Left lobe of liver (tissue), 2 donors: ENCODE measurements at regions not wholly inside any gene's neighbourhood (a gene's known extent, or its start where the extent isn't known, plus 50 kb on each side); places are given as distances from the start of the nearest gene placed in this dataset.

ENCODE experiments used
- ATAC-seq: fragments of 200-7000 bp; cut with Tn5 transposase; one replicate; pipeline ENCODE4 v1.9.1; 2020; ENCODE audit warnings: mild to moderate bottlenecking, moderate library complexity
- DNase-seq: peaks from one replicate; pipeline ENCODE4 v3.0.0-alpha.2; 2020; ENCODE audit warnings: low spot score
- donor health status: DM: no; HTN: no; CAD: no; lungs with moderate emphysema.
- donor health status: DM: no; HTN: yes; CAD: no.

DNA sequence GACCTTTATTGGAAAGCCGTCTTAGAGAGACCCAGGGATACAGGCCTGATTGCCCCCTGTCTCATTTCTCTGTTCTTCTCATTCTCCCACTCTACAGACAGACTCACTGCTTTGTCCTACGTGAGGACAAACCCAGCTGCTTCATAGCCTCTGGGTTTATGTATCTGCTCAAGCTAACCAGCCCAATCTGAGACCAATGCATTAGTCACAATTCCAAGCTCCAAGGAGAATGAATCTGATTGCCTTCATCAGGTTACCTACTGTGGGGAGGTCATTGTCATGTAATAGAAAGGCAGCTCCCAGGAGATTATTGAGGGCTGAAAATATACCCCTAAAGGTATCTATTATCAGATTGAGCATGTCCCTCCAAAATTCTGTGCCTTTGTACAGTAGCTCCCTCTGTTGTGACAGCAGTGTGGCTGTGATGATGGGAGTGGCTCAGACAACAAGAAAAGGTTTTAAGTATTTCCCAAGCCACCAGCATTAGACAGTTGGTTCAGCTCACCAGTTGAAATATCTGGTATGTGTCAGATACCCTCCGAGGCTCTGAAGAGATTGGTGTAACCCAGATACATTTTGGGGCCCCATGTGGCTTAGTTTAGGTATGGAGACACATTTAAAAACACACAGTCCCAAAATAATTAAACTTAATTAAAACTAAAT is 123.1 kb upstream of the EEPD1 start:
- no peak for DNase-seq

DNA sequence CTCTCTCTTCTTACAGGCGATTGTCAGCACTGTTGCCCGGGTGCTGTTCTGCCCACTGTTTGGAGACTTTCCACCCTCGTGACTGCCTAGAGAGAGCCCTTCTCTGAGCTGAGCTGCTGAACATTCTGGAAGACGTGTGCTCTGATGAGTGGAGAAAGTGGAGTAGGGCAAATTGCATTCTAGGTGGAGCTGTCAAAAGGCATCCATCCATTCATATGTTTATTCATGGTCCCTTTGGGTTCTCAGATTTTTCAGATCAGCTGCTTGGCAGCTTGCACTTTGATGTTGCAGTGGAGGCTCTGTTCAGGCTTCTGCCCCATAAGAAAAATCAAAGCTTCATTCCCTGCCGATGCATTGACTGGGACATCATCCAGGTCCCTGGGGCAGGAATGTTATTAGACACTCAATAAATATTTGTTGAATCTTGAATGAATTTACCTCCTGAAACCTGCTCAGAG is 120.7 kb upstream of the EEPD1 start:
- no peak for ATAC-seq

More for the DNA sequence above, 123.1 kb upstream of the EEPD1 start:
- ATAC-seq, result no peak

DNA sequence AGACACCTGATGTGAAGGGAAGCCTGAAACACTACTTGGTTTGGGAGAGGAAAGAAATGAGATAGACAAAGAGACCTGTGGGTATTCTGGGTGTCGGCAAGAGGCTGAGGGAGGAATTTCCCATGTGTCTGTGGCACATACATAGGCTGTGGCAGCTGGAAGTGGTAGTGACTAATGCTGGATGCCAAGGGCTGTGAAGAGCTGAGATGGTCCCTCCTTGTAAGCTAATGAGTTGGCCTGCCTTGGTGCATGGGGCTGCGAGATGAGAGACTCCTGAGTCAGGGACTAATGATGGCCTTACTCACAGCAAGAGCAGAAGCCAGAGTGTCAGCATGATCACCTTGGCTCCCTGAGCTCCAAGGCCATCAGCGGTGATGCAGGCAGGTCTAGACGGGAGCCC is 119.0 kb upstream of the EEPD1 start:
- DNase-seq, result no peak

More for the DNA sequence above, 120.7 kb upstream of the EEPD1 start:
- no peak for DNase-seq

DNA sequence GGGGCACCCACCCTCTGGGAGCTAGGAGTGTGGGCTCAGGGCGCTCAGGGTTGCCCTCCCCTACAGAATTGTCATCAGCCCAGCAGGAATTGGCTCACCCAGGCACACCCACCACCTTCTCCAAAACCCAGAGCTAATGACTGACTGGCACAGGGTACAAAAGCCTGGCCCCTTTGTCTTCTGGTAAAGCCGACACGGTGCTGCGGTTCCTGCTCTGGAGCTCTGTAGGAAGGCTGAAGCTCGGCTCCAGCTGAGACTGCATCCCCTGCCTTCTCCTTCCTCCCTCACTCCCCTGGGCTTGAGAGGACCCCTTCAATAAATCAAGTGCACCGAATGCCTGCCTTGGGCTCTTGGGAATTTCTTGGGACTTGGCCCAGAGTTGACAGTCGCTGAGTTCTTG is 117.9 kb upstream of the EEPD1 start:
- ATAC-seq, result no peak
- no peak for DNase-seq

More for the DNA sequence above, 119.0 kb upstream of the EEPD1 start:
- no peak for ATAC-seq

DNA sequence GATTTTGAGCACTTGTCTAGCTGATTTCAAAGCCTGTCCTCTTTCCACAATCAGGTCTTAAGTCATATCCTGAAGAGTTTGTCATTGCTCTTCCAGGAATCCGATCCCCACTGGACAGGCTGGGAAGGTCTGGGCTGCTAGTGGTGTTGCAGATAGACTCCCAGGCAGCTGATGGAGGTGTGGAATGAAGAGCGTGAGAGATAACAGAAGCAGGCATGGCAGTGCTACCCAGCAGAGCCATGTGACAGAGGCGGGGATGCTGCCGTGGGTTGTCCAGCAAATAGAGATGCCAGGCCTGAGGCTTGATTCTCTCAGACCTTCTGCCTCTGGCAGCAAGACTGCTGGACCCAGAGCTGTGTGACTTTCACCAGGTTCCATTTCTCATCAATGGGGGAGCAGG is 116.5 kb upstream of the EEPD1 start:
- DNase-seq (no peak), ATAC-seq (peak; percentile 22)

DNA sequence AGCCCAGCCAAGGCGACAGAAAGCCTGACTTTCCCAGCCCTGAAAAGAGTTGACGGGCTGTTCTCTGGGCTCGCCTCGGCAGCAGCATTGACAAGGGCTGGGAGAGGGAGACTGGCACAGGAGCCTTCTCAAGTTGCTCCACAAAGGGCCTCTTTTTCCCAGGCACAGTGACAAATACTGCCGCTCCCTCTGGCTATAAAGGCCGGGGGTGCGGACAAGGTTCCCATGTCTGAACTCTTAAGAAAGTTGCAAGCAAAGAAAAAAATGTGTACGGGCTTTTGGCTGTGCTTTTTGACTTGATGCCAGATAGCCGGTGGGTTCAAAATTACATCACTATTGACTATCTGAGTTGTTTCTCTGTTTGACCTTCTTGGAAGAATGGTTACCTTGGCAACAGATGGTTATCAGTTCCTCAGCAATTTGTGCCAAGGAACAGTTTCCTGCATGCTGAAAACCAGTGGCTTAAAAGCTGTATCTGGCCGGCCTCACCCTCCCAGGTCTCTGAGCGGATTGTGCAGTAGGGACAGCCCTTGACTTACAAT is 115.9 kb upstream of the EEPD1 start:
- peak; percentile 78 for ATAC-seq
- DNase-seq, result no peak

DNA sequence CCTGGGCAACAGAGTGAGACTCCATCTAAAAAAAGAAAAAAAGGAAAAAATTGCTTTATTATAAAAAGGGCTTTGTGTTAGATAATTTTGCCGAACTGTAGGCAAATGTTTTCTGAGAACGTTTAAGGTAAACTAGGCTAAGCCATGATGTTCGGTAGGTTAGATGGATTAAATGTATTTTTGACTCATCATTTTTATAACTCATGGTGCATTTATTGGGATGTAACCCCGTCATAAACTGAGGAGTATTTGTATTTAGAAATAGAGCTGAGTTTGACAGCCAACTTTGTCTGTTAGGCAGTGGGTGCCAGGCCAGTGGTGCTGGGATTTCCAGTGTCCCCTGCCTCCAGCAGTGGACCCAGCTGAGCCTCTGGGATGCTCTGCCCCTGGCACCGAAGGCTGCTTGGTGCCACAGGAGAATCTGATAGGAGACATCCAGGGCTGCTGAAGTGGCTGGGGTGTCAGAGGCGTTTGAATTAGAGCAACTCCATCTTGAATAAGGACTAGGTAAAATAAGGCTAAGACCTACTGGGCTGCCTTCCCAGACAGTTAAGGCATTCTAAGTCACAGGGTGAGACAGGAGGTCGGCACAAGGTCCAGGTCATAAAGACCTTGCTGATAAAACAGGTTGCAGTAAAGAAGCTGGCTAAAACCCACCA is 114.9 kb upstream of the EEPD1 start:
- ATAC-seq, result no peak
- no peak for DNase-seq

DNA sequence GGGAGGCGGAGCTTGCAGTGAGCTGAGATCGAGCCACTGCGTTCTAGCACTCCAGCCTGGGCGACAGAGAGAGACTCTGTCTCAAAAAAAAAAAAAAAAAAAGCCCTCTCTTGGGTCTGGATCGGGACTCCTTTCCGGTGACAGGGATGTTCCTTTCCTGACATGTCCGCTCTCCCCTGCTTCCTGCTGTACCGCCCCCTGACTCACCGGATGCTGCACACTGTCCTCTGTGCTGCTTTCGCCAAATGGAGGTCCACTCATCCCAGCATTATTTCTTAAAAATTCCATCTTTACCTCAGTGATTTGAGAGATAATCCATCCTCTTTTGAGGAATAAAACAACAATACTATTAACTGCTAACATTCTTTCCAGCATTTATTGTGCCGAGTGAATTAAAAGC is 113.8 kb upstream of the EEPD1 start:
- peak; percentile 9 for ATAC-seq
- DNase-seq, result no peak

DNA sequence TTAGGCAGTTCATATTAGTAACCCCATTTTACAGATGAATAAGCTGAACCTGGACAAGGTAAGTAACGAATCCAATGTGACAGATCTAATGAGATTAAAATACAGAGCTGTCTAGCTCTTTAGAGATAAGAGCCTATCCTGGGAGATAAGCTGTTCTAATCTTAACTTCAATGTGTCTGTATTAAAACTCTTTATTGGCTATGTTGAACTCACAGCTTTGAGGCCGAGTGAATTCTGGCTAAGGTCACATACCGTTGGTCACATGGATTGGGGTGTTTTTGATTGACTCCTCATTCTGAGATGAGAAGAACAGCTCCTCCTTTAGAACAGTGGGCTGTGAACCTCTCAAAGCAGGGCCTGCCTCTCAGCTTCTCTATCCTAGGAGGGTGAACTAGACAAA is 113.4 kb upstream of the EEPD1 start:
- DNase-seq (no peak), ATAC-seq (no peak)

DNA sequence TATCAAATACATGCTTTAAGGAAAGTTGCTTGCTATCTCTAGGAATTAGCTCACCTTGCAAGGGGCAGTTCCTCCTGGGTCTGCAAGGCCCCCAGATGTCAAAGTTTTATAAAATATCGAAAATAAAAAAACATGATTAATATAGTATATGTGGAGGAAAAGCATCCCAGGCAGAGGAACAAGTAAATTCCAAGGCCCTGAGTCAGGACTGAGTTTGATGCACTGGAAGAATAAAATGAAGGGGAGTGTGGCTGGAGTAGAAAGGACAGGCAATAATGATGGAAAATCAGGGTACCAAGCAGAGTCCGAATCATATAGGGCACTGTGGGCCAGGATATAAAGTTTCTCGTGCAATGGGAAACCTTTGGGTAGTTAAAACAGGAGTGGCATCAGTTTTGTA is 112.4 kb upstream of the EEPD1 start:
- DNase-seq, result no peak
- no peak for ATAC-seq

DNA sequence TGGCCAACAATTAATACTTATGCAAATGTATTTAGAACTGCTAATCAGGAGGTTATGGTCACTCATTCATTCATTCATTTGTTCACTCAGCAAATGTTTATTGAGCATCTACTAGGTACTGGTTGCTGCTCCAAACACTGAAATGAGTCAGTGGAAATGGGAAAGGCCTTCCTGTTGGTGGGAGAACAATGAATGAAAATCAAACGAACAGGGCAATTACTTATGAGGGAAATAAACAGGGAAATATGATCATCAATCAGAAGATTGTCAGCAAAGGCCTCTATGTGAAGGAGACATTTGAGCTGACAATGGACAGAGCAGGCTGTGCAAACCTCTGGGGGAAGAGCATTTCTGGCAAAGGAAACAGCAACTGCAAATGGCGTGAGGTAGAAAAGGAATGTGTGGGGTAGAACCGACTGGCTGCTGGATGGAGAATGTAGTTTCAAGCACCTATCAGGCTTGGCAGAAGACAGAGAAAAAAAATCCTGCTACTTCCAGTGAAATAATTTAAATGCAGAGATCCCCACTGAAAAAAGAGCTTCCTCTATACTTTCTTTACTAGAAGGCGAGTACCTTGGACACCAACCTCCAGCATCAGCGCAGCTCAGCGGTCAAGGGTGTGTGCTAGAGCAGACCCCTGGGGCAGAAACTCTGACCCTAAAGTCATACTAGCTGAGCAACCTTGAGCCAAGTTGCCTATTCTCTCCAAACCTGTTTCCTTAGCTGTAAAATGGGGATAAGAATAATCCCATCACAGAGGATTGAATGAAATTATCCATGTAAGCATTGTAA is 108.8 kb upstream of the EEPD1 start:
- ATAC-seq (no peak), DNase-seq (no peak)

DNA sequence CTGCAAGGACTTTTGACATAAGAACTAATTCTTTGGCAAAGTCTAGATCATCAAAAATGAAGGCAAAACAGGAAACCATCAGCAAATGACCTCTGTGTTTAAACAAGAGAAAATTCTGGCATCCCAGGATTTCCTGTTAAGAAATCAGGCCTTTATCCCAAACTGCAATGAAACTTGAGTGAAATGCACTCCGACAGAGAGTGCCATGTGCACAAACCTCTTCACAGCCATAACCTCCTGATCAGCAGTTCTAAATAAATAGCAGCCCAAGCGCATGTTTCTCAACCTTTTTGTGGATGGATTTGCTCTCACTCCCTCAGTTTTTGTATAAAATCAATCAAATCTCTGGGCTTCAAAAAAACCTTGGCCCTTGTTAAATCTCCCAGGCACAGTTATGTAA is 107.7 kb upstream of the EEPD1 start:
- peak; percentile 64 for DNase-seq
- peak; percentile 79 for ATAC-seq

DNA sequence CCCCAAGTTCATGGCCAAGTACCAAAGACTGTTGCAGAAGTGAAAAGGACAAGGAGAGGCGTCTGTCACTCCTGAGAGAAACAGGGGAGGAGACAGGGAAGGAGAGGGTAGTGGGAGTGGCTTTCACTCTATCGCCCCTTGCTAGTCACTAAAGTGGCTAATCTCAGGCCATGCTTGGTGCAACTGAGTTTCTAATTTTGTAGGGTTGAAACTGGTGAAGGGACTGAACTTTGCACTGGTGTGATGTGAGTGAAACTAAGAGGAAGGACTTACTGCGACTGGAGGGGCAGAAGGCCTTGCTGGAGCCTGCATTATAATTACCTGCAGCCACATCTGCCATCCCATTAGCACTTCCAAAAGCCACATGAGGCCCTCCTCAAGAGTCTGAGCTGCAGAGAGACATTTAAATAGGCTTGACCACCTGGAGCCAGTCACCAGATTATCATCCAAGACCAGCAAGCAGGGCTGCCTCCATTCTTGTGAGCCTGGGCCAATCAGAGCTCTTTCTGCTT is 107.2 kb upstream of the EEPD1 start:
- DNase-seq, result no peak
- peak; percentile 31 for ATAC-seq

DNA sequence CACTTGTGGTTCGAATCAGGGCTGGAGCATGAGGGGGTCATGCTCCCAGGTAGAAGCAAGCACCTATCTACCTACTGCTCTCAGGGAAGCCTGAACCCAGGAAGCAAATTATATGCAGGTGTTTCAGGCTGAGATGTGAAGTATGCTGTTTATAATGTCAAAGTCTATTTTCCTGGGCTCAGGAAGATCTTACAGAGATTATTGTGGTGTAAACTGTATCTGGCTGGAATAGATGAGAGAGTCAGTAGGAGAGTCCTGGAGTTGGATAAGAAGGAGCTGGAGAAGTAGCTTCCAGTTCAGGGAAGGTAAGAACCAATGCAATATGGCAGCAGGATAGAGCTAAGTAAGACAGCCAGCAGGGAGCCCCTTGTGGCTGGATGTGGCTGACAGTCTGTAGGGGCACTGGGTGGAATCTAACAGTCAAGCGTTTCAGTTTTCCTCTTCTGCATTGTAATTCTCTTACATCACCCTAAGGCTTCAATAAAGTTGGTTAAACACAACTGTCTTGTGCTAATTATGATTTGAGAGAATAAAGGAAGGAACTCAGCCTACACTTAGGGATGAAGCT is 105.9 kb upstream of the EEPD1 start:
- DNase-seq (no peak), ATAC-seq (no peak)

DNA sequence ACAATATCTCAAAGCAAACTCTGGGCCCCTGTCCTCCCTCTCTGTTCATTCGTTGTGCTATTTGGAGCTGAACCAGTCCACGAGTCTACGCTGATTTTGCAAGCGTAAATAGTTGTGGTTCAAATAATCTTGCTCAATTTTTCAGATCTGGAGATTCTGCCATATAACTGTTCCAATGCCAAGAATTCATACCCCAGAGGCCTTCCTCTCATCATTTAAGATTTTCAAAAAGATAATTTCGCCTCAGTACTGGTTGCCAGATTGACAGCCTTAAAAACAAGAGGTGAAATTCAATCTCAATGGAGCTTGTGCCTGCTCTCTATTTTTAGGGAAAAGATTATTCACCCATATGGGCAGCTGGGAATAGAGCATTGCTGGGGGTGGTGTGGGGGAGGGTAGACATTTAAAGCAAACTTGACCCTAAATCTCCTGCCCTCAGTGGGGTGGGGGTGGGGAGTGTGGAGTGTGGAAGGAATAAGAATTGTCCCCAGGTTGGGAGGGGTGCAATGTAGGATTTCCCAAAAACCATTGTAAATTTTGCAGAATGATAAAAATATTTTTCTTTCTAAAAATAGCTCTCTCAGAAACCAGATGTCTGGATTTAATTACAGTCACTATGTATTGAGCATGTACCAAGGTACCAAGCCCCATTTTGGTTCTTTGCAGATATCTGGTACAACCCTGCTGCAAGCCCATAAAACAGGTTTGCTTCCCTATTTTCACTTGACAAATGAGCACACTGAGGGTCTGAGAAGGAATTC is 104.7 kb upstream of the EEPD1 start:
- DNase-seq, result peak; percentile 68
- ATAC-seq, result peak; percentile 76

DNA sequence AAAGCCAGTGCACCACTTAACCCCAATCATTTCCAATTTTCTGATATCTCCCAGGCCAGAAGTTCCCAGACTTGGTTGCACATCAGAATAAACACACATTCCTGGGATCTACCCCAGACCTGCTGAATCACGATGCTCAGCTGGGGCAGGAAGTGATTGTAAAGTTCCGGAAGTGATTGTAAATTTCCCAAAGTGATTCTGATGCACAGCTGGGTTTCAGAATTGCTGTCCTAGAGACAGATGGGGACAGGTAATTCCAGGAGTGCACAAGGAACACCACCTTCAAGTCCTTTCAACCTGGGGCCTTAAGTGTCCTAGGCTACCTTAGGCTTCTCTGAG is 104.2 kb upstream of the EEPD1 start:
- no peak for DNase-seq
- ATAC-seq, result no peak

DNA sequence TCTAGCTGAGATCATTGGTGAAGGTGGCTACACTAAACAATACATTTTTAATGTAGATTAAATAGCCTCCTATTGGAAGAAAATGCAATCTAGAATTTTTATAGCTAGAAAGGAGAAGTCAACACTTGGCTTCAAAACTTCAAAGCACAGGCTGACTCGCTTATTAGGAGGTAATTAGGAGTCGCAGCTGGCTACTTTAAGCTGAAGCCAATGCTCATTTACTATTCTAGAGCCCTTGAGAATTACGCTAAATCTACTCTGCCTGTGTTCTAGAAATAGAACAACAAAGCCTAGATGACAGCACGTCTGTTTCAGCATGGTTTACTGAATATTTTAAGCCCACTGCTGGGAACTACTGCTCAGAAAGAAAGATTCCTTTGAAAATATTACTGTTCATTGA is 101.6 kb upstream of the EEPD1 start:
- no peak for DNase-seq
- no peak for ATAC-seq

DNA sequence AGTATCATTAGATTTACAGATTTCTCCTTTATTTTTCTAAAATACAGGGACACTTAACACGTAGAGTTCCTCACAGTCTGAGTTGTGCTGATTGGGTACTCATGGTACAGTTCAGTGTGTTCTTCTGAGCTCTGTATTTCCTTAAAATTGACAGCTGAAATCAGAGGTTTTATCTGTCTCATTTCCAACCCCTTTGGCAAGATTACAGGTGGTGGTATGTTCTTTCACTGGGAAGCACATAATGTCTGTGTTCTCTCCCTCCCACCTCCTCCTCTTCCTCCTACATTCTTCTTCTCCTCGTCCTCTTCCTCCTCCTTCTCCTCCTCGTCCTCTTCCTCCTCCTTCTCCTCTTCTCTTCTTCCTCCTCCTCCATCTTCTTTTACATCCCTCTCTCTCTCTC is 99.5 kb upstream of the EEPD1 start:
- DNase-seq, result no peak
- ATAC-seq, result no peak

DNA sequence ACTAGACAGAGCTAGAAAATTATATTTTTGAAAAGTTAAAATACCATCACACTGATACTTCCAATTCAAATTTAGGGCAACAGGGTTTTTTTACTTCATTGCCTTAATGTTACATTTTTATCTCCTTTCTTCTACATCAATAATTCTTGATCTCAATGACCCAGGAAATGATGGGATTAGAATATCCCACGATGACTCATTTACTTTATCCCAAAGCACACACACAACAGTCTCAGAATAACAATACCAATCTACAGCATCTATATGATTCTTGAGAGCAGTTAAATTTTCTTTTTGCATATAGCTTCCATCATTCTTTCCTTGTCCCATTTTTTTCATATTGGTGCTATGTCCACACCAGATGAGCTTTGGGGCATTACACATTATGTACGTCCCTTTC is 98.4 kb upstream of the EEPD1 start:
- no peak for ATAC-seq

DNA sequence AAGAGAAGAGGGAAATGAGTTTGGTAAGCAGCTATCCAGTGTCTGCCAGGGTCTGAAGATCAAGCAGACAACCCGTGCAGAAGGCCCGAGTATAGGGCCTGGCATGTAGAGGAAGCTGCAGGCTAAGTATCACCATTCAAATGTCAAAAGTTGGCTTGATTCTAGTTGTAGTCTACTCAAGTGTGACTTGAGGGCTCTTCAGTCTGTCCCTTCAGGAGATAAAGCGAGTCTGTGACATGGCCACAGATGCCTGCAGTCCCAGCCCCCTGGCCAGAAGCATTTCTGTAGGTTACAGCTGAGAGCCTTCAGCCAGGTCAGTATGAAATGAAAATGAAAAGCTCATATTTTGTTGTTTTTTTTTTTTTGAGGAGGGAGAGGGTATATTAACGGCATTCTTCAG is 97.8 kb upstream of the EEPD1 start:
- ATAC-seq, result no peak
- no peak for DNase-seq

More for the DNA sequence above, 98.4 kb upstream of the EEPD1 start:
- DNase-seq, result no peak

DNA sequence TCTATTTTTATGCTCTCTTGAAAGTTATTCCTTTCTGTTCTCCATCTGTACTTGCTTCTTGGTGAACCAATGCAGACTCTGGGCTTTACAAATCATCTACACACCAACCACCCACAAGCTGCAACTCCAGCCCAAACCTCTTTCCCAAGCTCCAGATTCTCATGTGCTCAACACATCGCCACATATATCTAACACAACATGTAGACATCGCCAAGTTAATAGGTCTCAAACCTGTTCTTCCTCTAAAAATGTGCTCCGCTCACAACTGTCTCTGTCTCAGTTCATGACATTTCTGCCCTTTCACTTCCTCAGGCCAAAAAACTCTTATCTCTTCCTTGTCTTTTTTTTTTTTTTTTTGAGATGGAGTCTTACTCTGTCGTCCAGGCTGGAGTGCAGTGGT is 95.7 kb upstream of the EEPD1 start:
- DNase-seq (no peak), ATAC-seq (no peak)
